A549 (cell line): ENCODE measurements at regions not wholly inside any gene's neighbourhood (a gene's known extent, or its start where the extent isn't known, plus 50 kb on each side); places are given as distances from the start of the nearest gene placed in this dataset.

Experiments
- ATAC-seq, 2 experiments: fragments of 200-7000 bp in 1 of 2; fragments of >200 bp in 1 of 2; cut with Nextera tagmentation in 1 of 2; cut with Tn5 transposase in 1 of 2; 3 replicates each; pipeline versions ENCODE4 v1.8.0 to v1.9.1; 2018 to 2020; ENCODE audit warnings: mild to moderate bottlenecking in 1 of 2, moderate library complexity in 1 of 2
- CTCF ChIA-PET: fragments of 300-600 bp; sonication (Branson Sonifier 250); formaldehyde crosslinking; extraction: SDS; loops from one replicate; lab custom pipeline; 2021; ENCODE audit warnings: antibody characterized with exemption, inconsistent platforms; lab: Yijun Ruan, JAX
- POLR2A ChIA-PET: fragments of 350-600 bp; formaldehyde crosslinking; extraction: SDS; loops from one replicate; lab custom pipeline; 2021; ENCODE audit warnings: antibody characterized with exemption, inconsistent platforms; lab: Yijun Ruan, JAX
- DNase-seq, 2 experiments: peaks; one replicate each; pipeline versions ENCODE4 v3.0.0 to v3.0.0-alpha.2; 2011 to 2016; ENCODE audit warnings: low read depth in 1 of 2, low spot score in 1 of 2
- FAIRE-seq: peaks from 2 replicates; lab custom pipeline; 2011; peaks lifted over from hg19 to GRCh38; lab: Jason Lieb, UNC
- H3K27ac ChIP-seq, 2 experiments: fragments of >200 bp; sonication (Bioruptor Twin); formaldehyde crosslinking; 3 replicates each; pipeline ENCODE4 v1.5.1; 2016 to 2017
- H3K4me1 ChIP-seq: fragments of >200 bp; sonication (Bioruptor Twin); formaldehyde crosslinking; 3 replicates; pipeline ENCODE4 v1.6.1; 2016
- H3K4me2 ChIP-seq: fragments of >200 bp; sonication (Bioruptor Twin); formaldehyde crosslinking; 3 replicates; pipeline ENCODE4 v1.6.1; 2016
- H3K4me3 ChIP-seq: fragments of >200 bp; sonication (Bioruptor Twin); formaldehyde crosslinking; 3 replicates; pipeline ENCODE4 v1.5.1; 2016
- H3K9me3 ChIP-seq: fragments of >200 bp; sonication (Bioruptor Twin); formaldehyde crosslinking; 3 replicates; pipeline ENCODE4 v1.6.1; 2016
- CBX8 ChIP-seq: fragments of 200-600 bp; sonication (generic); IDR thresholded peaks from 2 replicates; pipeline ENCODE4 v1.6.1; 2016
- CEBPB ChIP-seq, 2 experiments: fragments of >200 bp in 1 of 2; sonication (Bioruptor Twin) in 1 of 2; formaldehyde crosslinking in 1 of 2; IDR thresholded peaks; 2 replicates each; pipeline ENCODE4 v1.6.1; 2012 to 2016
- CHD4 ChIP-seq: fragments of 200-600 bp; sonication (generic); IDR thresholded peaks from 2 replicates; pipeline ENCODE4 v1.6.1; 2016; ENCODE audit warnings: antibody characterized with exemption, mild to moderate bottlenecking, borderline replicate concordance
- EHMT2 ChIP-seq: fragments of 200-600 bp; sonication (generic); IDR thresholded peaks from 2 replicates; pipeline ENCODE4 v1.6.1; 2016; ENCODE audit warnings: antibody characterized with exemption, low read depth, mild to moderate bottlenecking, moderate library complexity
- EP300 ChIP-seq, 2 experiments: fragments of >200 bp; sonication (Bioruptor Twin); formaldehyde crosslinking; IDR thresholded peaks; 2 replicates in 1 of 2; 3 replicates in 1 of 2; pipeline ENCODE4 v1.6.1; 2016 to 2017
- ESRRA ChIP-seq: fragments of 150-350 bp; IDR thresholded peaks from 2 replicates; pipeline ENCODE4 v1.6.1; 2014; ENCODE audit warnings: mild to moderate bottlenecking, low read length, borderline replicate concordance
- FOSL2 ChIP-seq, 2 experiments: fragments of 450-650 bp in 1 of 2; fragments of >200 bp in 1 of 2; sonication (Bioruptor Twin) in 1 of 2; formaldehyde crosslinking; IDR thresholded peaks; 2 replicates each; pipeline versions ENCODE4 v1.5.0 to v1.6.1; 2016 to 2020; ENCODE audit warnings: mild to moderate bottlenecking in 1 of 2, moderate library complexity in 1 of 2
- JUNB ChIP-seq: fragments of >200 bp; sonication (Bioruptor Twin); formaldehyde crosslinking; IDR thresholded peaks from 2 replicates; pipeline ENCODE4 v1.6.1; 2016
- KDM1A ChIP-seq: fragments of 200-600 bp; sonication (generic); IDR thresholded peaks from 2 replicates; pipeline ENCODE4 v1.6.1; 2016; ENCODE audit warnings: low read depth, mild to moderate bottlenecking
- KDM5A ChIP-seq: fragments of 200-600 bp; sonication (generic); IDR thresholded peaks from 2 replicates; pipeline ENCODE4 v1.6.1; 2016; ENCODE audit warnings: antibody characterized with exemption, mild to moderate bottlenecking
- MAFK ChIP-seq: fragments of 450-650 bp; IDR thresholded peaks from 2 replicates; pipeline ENCODE4 v1.6.1; 2014; ENCODE audit not compliant: partially characterized antibody
- MAZ ChIP-seq: fragments of 150-350 bp; IDR thresholded peaks from 2 replicates; pipeline ENCODE4 v1.6.1; 2014; ENCODE audit warnings: antibody characterized with exemption, low read depth, low read length, borderline replicate concordance
- NPAS2 ChIP-seq: fragments of 250-450 bp; sonication (Bioruptor Pico); IDR thresholded peaks from 2 replicates; pipeline ENCODE4 v1.8.0; 2022; ENCODE audit warnings: mild to moderate bottlenecking, moderate library complexity, borderline replicate concordance
- PHF8 ChIP-seq: fragments of 200-600 bp; sonication (generic); IDR thresholded peaks from 2 replicates; pipeline ENCODE4 v1.6.1; 2016; ENCODE audit warnings: low read depth, mild to moderate bottlenecking, antibody characterized with exemption, moderate library complexity, borderline replicate concordance
- RAD21 ChIP-seq, 2 experiments: fragments of >200 bp in 1 of 2; sonication (Bioruptor Twin) in 1 of 2; formaldehyde crosslinking in 1 of 2; IDR thresholded peaks in 1 of 2; conservative IDR thresholded peaks in 1 of 2; 2 replicates in 1 of 2; 3 replicates in 1 of 2; pipeline ENCODE4 v1.6.1; 2012 to 2018; ENCODE audit warnings: inconsistent platforms in 1 of 2
- RCOR1 ChIP-seq: fragments of 150-350 bp; IDR thresholded peaks from 2 replicates; pipeline ENCODE4 v1.6.1; 2014; ENCODE audit warnings: antibody characterized with exemption, low read length, low read depth
- RFX5 ChIP-seq: fragments of 450-650 bp; IDR thresholded peaks from 2 replicates; pipeline ENCODE4 v1.7.1; 2014; ENCODE audit warnings: antibody characterized with exemption, mild to moderate bottlenecking, moderate library complexity
- RNF2 ChIP-seq: fragments of 200-600 bp; sonication (generic); IDR thresholded peaks from 2 replicates; pipeline ENCODE4 v1.6.1; 2016; ENCODE audit warnings: low read depth, mild to moderate bottlenecking, antibody characterized with exemption, moderate library complexity, borderline replicate concordance
- SREBF2 ChIP-seq: fragments of 450-650 bp; IDR thresholded peaks from 2 replicates; pipeline ENCODE4 v1.6.1; 2014; ENCODE audit warnings: mild to moderate bottlenecking, moderate library complexity
- WGBS: methylation state at CpG from one replicate; pipeline ENCODE4 v1.1.6; 2017; ENCODE audit errors: missing lambda C conversion rate; 5-methylcytosine and 5-hydroxymethylcytosine counted together
- TF ChIP-seq, protein P1 (sequence below): IDR thresholded peaks from 2 replicates; pipeline ENCODE4 v1.6.1; 2012
- TF ChIP-seq, protein P2 (sequence below): fragments of >200 bp; sonication (Bioruptor Twin); formaldehyde crosslinking; IDR thresholded peaks from 3 replicates; pipeline ENCODE4 v1.6.1; 2016
- TF ChIP-seq, protein P3 (sequence below): IDR thresholded peaks from 2 replicates; pipeline ENCODE4 v1.6.1; 2012
- TF ChIP-seq, protein P4 (sequence below): fragments of 200-600 bp; sonication (generic); IDR thresholded peaks from 2 replicates; pipeline ENCODE4 v1.6.1; 2016; ENCODE audit warnings: antibody characterized with exemption, mild to moderate bottlenecking, moderate library complexity
- TF ChIP-seq, protein P5 (sequence below): fragments of >200 bp; sonication (Bioruptor Twin); formaldehyde crosslinking; IDR thresholded peaks from 2 replicates; pipeline ENCODE4 v1.6.1; 2016

DNA sequence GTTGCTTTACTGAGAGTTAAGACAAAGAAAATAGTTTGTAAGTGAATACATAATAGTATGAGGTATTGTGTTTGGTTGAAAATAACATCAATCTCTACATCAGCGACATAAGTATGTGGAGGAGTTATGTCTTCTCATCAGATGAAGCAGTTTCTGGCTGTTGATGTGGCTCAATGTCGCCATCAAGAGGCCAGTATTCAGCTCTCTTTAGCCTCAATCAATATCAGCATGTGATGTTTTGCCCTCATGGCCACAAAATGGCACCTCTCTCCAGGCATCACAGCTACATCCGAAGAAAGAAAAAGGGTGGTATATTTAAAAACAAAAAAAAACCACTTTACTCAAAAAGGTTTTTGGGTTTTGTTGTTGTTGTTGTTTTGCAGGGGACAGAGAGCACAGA, 302.3 kb upstream of the TMEM132C start:
- TF ChIP-seq EHMT2 (no peak), RAD21 (conservative IDR thresholded peaks at IDR 0.05 in 1 of 2, IDR thresholded peaks at IDR 0.05 in 1 of 2) (0 out of 5 replicates have a peak, but pooled peaks of 1 of the 2 experiments have one; percentile 10)
- TF ChIP-seq, all 56 proteins: peak for 1
- peak in 1 of 2 experiments; percentile 18 for DNase-seq
- 8% methylated on average over 3 of the region's 3 CpGs for WGBS
- Histone ChIP-seq H3K27ac (no peak overlapping the region), H3K9me3 (no peaks in the 10 kb centered on the region), H3K4me3 (no peak overlapping the region), H3K4me2 (no peak overlapping the region), H3K4me1 (no peaks in the 10 kb centered on the region)
- ChIA-PET POLR2A (no interaction called here), CTCF (no interaction called here)
- ATAC-seq = no peak
- FAIRE-seq = no peak

DNA sequence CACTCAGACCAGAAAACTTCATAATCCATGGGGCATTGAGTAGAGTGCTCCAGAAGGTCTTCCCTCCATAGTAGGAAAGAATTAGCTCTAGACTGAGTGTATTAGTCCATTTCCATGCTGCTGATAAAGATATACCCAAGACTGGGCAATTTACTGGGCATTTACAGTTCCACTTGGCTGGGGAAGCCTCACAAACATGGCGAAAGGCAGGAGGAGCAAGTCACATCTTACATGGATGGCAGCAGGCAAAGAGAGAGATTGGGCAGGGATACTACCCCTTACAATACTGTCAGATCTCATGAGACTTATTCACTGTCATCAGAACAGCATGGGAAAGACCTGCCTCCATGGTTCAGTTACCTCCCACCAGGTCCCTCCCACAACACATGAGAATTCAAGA, 300.6 kb upstream of the TMEM132C start:
- H3K9me3 ChIP-seq = 0 out of 3 replicates have a peak, but pooled peaks cover under 1% of the 10 kb centered on the region
- no peak for FAIRE-seq
- H3K4me2 ChIP-seq = no peak overlapping the region
- no peak overlapping the region for H3K27ac ChIP-seq
- WGBS = 6% methylated on average over 1 of the region's 1 CpG
- CTCF ChIA-PET = no interaction called here
- POLR2A ChIA-PET = no interaction called here
- ATAC-seq = no peak
- DNase-seq = no peak
- TF ChIP-seq MAFK (no peak), EHMT2 (no peak), SREBF2 (no peak), EP300 (IDR thresholded peaks at IDR 0.05) (no peak), ESRRA (no peak), MAZ (no peak), CEBPB (IDR thresholded peaks at IDR 0.05) (no peak), PHF8 (no peak), CHD4 (no peak), CBX8 (no peak), RFX5 (no peak)
- no peaks in the 10 kb centered on the region for H3K4me1 ChIP-seq
- H3K4me3 ChIP-seq = no peak overlapping the region

DNA sequence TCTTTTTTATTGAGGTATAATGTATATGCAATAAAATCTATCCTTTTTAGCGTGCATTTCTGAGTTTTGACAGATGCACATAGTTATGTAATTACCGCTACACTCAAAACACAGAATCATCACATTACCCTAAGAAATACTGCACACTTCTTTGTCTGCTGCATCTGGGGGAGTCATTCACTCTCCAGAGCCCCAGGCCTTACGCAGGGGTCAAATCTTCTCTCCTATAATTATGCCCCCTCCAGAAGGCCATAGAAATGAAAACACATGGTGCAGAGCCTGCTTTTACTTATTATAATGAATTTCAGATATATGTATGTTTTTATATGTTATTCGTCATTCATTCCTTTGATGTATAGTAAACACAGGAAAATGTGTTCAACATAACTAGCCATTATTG, 296.5 kb upstream of the TMEM132C start:
- Histone ChIP-seq H3K27ac (no peak overlapping the region), H3K4me2 (no peak overlapping the region), H3K4me1 (no peaks in the 10 kb centered on the region), H3K4me3 (no peak overlapping the region), H3K9me3 (0 out of 3 replicates have a peak, but pooled peaks cover 4% of the 10 kb centered on the region)
- TF ChIP-seq KDM1A (no peak), SREBF2 (no peak), RAD21 (conservative IDR thresholded peaks at IDR 0.05 in 1 of 2, IDR thresholded peaks at IDR 0.05 in 1 of 2) (no peak), CBX8 (no peak), CHD4 (no peak), RCOR1 (no peak), MAZ (no peak), KDM5A (no peak), NPAS2 (CRISPR knock-in tag) (no peak), FOSL2 (IDR thresholded peaks at IDR 0.05) (no peak), FOSL2 (CRISPR knock-in tag; IDR thresholded peaks at IDR 0.05) (no peak), EP300 (IDR thresholded peaks at IDR 0.05) (no peak), JUNB (no peak), RNF2 (no peak)
- TF ChIP-seq, protein P1, sequence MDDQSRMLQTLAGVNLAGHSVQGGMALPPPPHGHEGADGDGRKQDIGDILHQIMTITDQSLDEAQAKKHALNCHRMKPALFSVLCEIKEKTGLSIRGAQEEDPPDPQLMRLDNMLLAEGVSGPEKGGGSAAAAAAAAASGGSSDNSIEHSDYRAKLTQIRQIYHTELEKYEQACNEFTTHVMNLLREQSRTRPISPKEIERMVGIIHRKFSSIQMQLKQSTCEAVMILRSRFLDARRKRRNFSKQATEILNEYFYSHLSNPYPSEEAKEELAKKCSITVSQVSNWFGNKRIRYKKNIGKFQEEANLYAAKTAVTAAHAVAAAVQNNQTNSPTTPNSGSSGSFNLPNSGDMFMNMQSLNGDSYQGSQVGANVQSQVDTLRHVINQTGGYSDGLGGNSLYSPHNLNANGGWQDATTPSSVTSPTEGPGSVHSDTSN = no peak
- TF ChIP-seq, protein P2, sequence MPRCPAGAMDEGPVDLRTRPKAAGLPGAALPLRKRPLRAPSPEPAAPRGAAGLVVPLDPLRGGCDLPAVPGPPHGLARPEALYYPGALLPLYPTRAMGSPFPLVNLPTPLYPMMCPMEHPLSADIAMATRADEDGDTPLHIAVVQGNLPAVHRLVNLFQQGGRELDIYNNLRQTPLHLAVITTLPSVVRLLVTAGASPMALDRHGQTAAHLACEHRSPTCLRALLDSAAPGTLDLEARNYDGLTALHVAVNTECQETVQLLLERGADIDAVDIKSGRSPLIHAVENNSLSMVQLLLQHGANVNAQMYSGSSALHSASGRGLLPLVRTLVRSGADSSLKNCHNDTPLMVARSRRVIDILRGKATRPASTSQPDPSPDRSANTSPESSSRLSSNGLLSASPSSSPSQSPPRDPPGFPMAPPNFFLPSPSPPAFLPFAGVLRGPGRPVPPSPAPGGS = no peak
- TF ChIP-seq, protein P3, sequence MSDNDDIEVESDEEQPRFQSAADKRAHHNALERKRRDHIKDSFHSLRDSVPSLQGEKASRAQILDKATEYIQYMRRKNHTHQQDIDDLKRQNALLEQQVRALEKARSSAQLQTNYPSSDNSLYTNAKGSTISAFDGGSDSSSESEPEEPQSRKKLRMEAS = no peak
- TF ChIP-seq, protein P4, sequence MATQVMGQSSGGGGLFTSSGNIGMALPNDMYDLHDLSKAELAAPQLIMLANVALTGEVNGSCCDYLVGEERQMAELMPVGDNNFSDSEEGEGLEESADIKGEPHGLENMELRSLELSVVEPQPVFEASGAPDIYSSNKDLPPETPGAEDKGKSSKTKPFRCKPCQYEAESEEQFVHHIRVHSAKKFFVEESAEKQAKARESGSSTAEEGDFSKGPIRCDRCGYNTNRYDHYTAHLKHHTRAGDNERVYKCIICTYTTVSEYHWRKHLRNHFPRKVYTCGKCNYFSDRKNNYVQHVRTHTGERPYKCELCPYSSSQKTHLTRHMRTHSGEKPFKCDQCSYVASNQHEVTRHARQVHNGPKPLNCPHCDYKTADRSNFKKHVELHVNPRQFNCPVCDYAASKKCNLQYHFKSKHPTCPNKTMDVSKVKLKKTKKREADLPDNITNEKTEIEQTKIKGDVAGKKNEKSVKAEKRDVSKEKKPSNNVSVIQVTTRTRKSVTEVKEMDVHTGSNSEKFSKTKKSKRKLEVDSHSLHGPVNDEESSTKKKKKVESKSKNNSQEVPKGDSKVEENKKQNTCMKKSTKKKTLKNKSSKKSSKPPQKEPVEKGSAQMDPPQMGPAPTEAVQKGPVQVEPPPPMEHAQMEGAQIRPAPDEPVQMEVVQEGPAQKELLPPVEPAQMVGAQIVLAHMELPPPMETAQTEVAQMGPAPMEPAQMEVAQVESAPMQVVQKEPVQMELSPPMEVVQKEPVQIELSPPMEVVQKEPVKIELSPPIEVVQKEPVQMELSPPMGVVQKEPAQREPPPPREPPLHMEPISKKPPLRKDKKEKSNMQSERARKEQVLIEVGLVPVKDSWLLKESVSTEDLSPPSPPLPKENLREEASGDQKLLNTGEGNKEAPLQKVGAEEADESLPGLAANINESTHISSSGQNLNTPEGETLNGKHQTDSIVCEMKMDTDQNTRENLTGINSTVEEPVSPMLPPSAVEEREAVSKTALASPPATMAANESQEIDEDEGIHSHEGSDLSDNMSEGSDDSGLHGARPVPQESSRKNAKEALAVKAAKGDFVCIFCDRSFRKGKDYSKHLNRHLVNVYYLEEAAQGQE = no peak
- TF ChIP-seq, protein P5, sequence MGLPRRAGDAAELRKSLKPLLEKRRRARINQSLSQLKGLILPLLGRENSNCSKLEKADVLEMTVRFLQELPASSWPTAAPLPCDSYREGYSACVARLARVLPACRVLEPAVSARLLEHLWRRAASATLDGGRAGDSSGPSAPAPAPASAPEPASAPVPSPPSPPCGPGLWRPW = no peak
- CTCF ChIA-PET = no interaction called here
- DNase-seq = no peak
- no peak for FAIRE-seq
- no peak for ATAC-seq
- POLR2A ChIA-PET = no interaction called here
- 23% methylated on average over 4 of the region's 4 CpGs for WGBS
